Type B pancreatic cell (in vitro differentiated cells): ENCODE measurements at regions not wholly inside any gene's neighbourhood (a gene's known extent, or its start where the extent isn't known, plus 50 kb on each side); places are given as distances from the start of the nearest gene placed in this dataset.

ENCODE experiments used
- DNase-seq: peaks from one replicate; pipeline ENCODE4 v3.0.0; 2021; ENCODE audit warnings: mixed read lengths; ENCODE audit not compliant: unreplicated experiment; ENCODE audit errors: extremely low spot score
- H3K27ac Mint-ChIP-seq: 2 replicates; pipeline ENCODE4 v1.8.0; 2021; ENCODE audit warnings: mild to moderate bottlenecking, mixed read lengths
- H3K27me3 Mint-ChIP-seq: 2 replicates; pipeline ENCODE4 v1.8.0; 2021; ENCODE audit warnings: mixed read lengths
- H3K36me3 Mint-ChIP-seq: 2 replicates; pipeline ENCODE4 v1.8.0; 2021; ENCODE audit warnings: mixed read lengths
- H3K4me1 Mint-ChIP-seq: one replicate; pipeline ENCODE4 v1.8.0; 2021; ENCODE audit warnings: mixed read lengths; ENCODE audit not compliant: unreplicated experiment
- H3K4me3 Mint-ChIP-seq: 2 replicates; pipeline ENCODE4 v1.8.0; 2021; ENCODE audit warnings: mild to moderate bottlenecking, mixed read lengths
- H3K9me3 Mint-ChIP-seq: 2 replicates; pipeline ENCODE4 v1.8.0; 2021; ENCODE audit warnings: mixed read lengths
- CTCF ChIP-seq: fragments of 200-600 bp; sonication (generic); conservative IDR thresholded peaks from 2 replicates; pipeline ENCODE4 v1.5.0; 2021; ENCODE audit warnings: antibody characterized with exemption, mild to moderate bottlenecking

GRCh38 chr5:53389093-53389492 lies 91.3 kb upstream of the FST start:
- H3K27ac Mint-ChIP-seq = no peak overlapping the region
- TF ChIP-seq CTCF = no peak
- no peak overlapping the region for H3K4me3 Mint-ChIP-seq
- peaks cover 5% of the 10 kb centered on the region for H3K9me3 Mint-ChIP-seq
- DNase-seq = no peak
- no peaks in the 10 kb centered on the region for H3K27me3 Mint-ChIP-seq
- no peaks in the 10 kb centered on the region for H3K36me3 Mint-ChIP-seq
- no peaks in the 10 kb centered on the region for H3K4me1 Mint-ChIP-seq

GRCh38 chr5:53392073-53392472 lies 88.4 kb upstream of the FST start:
- Mint-ChIP-seq H3K27ac (no peak overlapping the region), H3K4me3 (no peak overlapping the region), H3K4me1 (no peaks in the 10 kb centered on the region), H3K9me3 (peaks cover 5% of the 10 kb centered on the region), H3K27me3 (no peaks in the 10 kb centered on the region), H3K36me3 (no peaks in the 10 kb centered on the region)
- DNase-seq = no peak
- TF ChIP-seq CTCF = no peak

- H3K9me3 Mint-ChIP-seq = no peaks in the 10 kb centered on the region
- no peaks in the 10 kb centered on the region for H3K4me1 Mint-ChIP-seq
- no peaks in the 10 kb centered on the region for H3K36me3 Mint-ChIP-seq
- H3K27ac Mint-ChIP-seq = no peak overlapping the region
- no peaks in the 10 kb centered on the region for H3K27me3 Mint-ChIP-seq
- H3K4me3 Mint-ChIP-seq = no peak overlapping the region
- no peak for TF ChIP-seq CTCF
- no peak for DNase-seq
These were observed 85.6 kb upstream of the FST start for GRCh38 chr5:53394808-53395207.

- Mint-ChIP-seq H3K9me3 (no peaks in the 10 kb centered on the region), H3K27me3 (peaks cover 3% of the 10 kb centered on the region), H3K4me3 (no peak overlapping the region), H3K4me1 (no peaks in the 10 kb centered on the region), H3K36me3 (no peaks in the 10 kb centered on the region), H3K27ac (no peak overlapping the region)
- TF ChIP-seq CTCF = no peak
- no peak for DNase-seq
These were observed 83.2 kb upstream of the FST start for GRCh38 chr5:53397141-53397757.

GRCh38 chr5:53397845-53398244 lies 82.6 kb upstream of the FST start:
- TF ChIP-seq CTCF = no peak
- H3K27me3 Mint-ChIP-seq = peaks cover 3% of the 10 kb centered on the region
- H3K4me3 Mint-ChIP-seq = no peak overlapping the region

More at GRCh38 chr5:53397845-53398244, 82.6 kb upstream of the FST start:
- no peaks in the 10 kb centered on the region for H3K4me1 Mint-ChIP-seq
- no peaks in the 10 kb centered on the region for H3K9me3 Mint-ChIP-seq
- no peaks in the 10 kb centered on the region for H3K36me3 Mint-ChIP-seq
- H3K27ac Mint-ChIP-seq = no peak overlapping the region
- no peak for DNase-seq
